Activated naive CD4-positive, alpha-beta T cell (primary cell): ENCODE measurements at regions not wholly inside any gene's neighbourhood (a gene's known extent, or its start where the extent isn't known, plus 50 kb on each side); places are given as distances from the start of the nearest gene placed in this dataset.

Source experiments
- DNase-seq, 4 experiments: peaks; one replicate each; lab custom pipeline; 2025; lab: John Stamatoyannopoulos, UW

- no peak for DNase-seq
Measured at GRCh38 chr15:94100863-94101262, 130.5 kb upstream of the MCTP2 start.

GRCh38 chr15:94099574-94099960 lies 131.8 kb upstream of the MCTP2 start:
- no peak for DNase-seq

GRCh38 chr15:94098921-94099573 lies 132.3 kb upstream of the MCTP2 start:
- no peak for DNase-seq

DNA sequence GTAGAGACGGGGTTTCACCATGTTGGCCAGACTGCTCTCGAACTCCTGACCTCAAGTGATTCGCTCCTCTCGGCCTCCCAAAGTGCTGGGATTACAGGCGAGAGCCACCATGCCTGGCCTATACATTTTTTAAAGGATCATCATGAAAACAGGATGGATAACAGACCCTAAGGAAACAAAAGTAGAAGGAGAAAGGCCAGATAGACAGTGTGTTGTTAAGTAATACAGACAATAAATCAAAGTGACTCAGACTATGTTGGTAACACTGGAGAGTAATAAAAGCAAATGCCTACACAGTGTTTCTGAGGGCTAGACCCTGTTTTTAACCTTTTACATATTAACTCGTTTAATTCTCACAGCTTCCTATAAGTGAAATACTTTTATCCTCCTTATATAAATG lies 133.8 kb upstream of the MCTP2 start:
- no peak for DNase-seq

GRCh38 chr15:94094310-94094709 lies 137.1 kb upstream of the MCTP2 start:
- no peak for DNase-seq

GRCh38 chr15:94086341-94086740 lies 145.0 kb upstream of the MCTP2 start:
- no peak for DNase-seq

DNA sequence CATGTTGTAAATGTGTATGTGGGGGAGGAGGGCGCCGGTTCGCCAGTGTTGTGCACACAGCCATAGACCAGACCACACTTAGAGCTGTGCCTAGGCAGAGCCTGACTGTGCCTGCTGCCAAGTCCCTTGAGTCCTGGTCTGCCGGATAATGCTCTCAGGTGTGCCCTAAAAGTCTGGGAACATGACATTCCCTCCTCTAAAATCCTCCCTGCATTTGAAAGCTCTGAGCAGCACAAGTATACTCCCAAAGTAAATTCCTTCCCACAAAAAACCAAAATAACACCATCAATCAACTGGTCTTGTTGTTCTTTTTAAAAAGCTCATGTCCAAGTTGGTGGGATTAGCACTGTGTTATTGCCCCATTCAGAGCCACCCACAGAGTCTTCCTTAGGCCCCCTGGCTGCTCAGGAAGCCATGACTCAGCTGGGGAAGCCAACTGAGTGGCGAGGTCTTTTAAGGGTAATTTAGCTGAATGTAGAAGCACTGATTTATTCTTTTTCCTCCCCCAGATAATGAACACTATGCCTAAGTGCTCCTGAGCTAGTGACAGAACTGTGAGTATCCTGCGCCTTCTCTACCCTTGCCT lies 147.8 kb upstream of the MCTP2 start:
- DNase-seq: no peak

GRCh38 chr15:94081829-94082228 lies 149.5 kb upstream of the MCTP2 start:
- no peak for DNase-seq

GRCh38 chr15:94080989-94081605 lies 150.3 kb upstream of the MCTP2 start:
- no peak for DNase-seq

DNA sequence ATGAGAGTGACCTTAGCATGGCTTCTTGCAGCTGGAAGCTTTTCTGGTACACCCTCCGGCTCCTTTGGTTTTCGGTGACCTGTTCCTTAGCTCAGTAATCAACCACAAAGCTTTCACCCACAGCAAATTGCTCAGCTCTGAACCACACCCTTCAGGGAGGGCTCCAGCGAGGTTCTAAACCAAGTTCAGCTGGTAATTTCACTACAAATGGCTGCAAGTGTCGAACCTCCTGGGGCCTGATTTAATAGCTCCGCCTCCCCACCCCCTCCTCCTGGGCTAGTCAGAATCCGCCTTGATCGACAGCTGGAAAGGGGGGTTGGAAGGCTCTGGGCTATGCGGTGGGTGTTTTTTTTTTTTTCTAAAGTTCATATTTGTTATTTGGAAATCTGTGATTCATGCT lies 150.9 kb upstream of the MCTP2 start:
- no peak for DNase-seq

DNA sequence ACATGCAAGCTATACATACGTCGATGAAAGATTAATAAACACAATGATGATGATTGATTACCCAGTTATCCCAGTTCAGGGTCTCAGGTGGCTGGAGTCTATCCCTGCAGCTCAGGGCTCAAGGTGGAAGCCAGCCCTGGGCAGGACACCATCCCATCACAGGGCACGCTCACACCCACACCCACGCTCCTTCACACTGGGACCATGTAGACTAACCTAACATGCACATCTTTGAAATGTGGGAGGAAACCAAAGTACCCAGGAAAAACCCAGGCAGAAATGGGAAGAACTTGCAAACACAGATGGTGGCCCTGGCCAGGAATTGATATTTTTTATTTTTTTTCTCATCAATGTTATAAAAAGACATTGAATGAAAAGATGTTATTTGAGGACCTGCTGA lies 151.4 kb upstream of the MCTP2 start:
- no peak for DNase-seq

DNA sequence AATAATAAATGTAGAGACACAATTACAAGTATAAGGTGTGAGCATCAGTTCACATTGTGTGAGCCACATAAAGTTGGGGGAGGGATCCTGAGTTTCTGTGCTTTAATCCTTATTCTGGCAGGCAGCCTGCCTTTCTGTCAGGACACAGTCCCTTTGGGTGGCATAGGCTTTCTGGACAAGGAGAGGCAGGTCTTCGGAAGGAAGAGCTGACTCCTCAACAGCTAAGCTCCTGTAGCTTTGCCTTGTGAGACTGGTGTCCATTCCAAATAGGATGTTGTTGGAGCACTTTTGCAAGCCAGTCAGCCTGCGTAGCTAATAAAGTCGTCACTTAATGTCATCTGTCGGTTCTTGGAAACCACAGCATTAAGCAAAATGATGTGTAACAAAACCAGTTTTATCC lies 151.9 kb upstream of the MCTP2 start:
- no peak for DNase-seq

GRCh38 chr15:94077938-94078337 lies 153.4 kb upstream of the MCTP2 start:
- DNase-seq: no peak

- DNase-seq: no peak
Measured at GRCh38 chr15:94075349-94075748, 156.0 kb upstream of the MCTP2 start.

DNA sequence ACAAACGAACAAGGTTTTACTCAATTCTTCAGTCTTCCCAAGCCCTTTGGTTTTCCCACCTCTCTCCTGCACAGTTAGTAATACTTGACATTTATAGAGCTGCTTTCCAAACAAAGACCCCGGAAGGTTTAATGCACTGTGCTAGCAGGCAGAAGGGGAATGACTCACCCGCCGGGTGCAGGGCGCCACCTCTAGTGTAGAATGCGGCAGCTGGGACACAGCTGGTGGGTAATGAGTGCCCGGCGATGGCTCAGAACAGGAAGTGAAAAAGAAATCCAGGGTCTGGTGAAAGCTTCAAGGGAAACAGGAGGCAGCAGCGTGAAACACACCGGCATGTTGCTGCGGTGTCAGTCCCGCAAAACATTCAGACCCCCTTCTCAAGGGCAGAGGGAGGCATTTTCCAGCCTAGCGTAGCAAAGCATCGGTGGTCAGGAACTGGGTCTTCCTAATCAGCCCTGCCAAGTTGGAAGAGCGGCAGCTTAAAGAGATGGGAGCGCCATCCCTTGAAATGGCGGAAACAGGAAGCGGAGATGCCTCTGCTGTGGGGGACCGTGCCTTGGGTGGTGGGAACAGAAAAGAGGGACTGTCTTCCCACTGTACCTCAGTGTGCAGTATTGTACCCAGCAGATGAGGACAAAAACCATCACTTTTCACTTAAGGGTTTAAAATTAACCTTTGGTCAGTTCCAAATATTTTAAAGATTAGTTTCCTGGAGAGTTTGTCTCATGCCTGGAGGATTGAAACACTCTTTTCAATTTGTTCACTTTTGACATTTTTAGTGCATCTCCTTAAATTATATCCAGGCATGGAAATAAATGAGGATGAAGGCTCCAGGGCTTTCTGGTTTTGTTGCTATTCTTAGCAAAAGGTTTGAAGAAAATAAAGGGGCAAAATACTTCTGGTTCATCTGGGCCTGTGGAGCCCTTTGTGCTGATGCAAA lies 160.7 kb upstream of the MCTP2 start:
- no peak for DNase-seq

DNA sequence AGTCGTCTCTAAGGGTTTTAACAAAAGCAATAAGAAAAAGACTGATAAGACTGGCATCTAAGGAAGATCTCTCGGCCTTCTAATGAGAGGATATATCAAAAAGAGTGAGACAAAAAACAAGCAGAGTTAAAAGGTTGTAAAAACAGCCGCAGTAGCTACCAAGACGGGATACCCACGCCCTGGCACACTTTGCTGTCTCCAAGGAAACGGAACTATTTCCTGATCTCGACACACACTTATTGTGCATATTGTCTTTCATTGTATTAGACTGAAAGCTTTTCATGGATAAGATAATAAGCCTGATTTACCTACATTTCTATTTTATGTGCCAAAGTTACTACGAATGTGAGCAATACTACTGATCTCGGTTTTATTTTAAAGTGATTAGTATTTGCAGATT lies 161.5 kb upstream of the MCTP2 start:
- no peak for DNase-seq

DNA sequence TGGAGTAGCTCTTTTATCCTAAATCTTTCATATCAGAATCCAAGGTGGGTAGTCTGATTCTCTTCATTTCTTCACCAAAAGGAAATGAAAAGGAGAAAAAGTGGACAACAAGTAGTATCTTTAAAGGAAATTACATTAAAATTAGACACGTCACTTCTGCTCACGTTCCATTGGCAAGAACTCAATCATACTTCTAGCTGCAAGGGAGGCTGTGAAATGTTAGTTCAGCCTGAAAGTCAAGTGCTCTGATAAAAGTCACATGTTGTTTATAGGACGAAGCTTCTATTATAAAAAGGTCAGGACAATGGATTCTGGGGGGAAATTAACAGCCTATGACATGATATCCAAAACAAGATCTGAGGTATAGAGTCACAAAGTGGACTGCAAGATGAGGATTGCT lies 164.6 kb upstream of the MCTP2 start:
- DNase-seq: no peak

DNA sequence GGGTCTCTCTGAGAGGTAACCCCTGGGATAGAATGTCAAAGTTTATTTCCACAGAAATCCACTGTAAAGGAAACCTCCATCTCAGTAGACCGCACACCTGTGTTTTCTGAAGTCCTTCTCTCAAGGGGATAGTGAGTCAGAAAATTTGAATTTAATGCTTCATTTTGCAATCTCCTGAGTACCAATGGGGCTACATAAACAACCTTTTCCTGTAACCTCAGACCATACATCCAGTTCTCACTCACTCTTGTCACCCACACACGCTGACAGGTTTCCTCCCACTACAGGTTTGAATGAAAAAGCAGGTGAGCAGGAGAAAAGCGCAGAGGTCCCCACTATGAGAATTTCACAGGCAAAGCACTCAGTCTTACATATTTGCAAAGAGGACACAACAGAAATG lies 165.3 kb upstream of the MCTP2 start:
- no peak for DNase-seq

DNA sequence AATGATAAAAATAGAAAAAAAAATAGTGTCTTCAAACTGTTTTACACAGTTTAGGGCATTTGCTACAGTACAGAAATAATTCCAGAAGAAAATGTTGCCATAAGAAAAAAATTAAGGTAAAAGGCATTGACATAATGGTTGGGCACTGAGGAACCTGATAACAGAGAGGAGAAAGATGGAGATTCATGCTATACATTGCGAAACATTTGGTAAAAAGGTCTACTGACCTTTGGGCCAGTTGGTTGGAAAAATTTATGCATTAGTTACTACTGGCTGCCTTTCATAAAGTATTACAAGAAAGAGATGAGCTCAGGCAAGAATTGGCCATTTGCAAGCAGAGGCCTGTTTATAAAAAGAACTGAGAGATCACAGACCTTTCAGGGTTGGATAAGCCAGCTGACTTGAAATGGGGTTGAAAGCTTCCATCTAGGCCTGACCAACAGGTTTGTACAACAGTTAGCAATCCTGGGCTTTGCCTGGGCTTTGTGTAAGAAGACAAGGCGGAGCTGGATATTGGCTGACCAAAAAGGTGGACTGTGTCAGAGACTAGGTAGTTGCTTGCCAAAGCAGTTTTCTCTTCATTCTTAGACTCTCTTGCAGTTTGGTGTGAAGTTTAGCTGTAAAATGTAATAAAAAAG lies 166.6 kb upstream of the MCTP2 start:
- no peak for DNase-seq

DNA sequence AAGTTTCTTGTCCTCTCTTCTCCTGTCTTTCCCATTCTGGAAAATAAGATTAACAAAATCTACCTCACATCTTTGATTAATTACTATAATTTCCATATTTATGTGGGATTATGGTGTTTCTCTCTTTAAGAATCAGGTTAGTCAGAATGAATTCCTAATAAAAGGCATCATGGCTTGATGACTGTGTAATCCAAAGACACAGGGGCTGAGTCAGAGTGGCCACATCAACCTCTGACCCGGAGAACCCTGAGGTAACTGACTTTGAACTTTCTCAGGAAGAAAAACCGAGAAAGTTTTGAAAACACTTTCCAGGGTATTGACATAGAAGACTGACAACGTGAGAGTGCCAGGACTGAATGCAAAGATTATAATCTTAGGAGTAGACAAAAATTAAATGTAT lies 170.3 kb upstream of the MCTP2 start:
- DNase-seq: no peak

- DNase-seq: no peak
Measured at GRCh38 chr15:94059013-94059587, 172.3 kb upstream of the MCTP2 start.

- DNase-seq: no peak
Measured at GRCh38 chr15:94057305-94057704, 174.1 kb upstream of the MCTP2 start.
